HG03280 (cell line): ENCODE measurements at regions not wholly inside any gene's neighbourhood (a gene's known extent, or its start where the extent isn't known, plus 50 kb on each side); places are given as distances from the start of the nearest gene placed in this dataset.
"Not testable (repeated sequence)": the region's sequence is repeated elsewhere in the genome, so short reads cannot be mapped to it uniquely, and the experiment has no call there.

Source experiments
- ATAC-seq: cut with Tn5 transposase; IDR thresholded peaks from one replicate; pipeline ENCODE4 v1.9.1; 2021; ENCODE audit warnings: mild to moderate bottlenecking, moderate library complexity; ENCODE audit not compliant: unreplicated experiment

DNA sequence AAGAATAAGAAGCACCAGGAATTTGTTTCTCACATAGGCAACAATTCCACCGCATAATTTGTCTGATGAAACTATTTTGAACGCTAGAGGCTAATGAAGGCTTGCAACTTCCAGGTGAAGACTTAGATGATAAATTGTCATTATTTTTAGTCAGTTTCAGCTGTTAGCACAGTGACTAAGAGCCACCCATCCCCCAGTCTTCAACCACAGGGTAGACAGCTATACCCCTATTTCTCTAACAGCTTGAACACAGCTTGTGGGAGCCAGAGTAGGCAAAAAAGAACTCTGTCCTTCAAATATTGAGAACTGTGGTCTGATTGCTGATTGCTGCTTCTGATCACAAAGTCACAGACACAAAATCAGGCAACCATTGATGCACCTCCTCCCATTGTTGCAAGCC, 1124.8 kb upstream of the PRR20A start:
- no peak for ATAC-seq

DNA sequence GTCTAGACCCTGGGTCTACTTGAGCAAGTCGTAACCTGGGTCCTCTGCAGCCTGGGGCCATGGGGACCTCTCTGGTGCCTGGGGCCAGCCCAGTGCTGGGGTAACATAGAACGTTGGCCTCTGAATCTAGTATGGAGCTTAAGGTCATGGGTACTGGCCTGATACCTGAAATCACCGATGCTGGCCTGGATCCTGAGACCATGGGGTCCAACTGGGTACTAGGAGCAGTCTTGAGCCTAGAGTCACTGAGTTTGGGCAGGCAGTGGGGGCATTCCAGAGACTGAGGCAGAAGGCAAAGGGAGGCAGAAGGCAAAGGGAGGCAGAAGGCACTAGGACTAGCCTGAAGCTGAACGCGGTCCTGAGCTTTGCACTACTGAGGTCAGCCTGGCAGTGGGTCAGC, 1121.1 kb upstream of the PRR20A start:
- ATAC-seq: no peak

DNA sequence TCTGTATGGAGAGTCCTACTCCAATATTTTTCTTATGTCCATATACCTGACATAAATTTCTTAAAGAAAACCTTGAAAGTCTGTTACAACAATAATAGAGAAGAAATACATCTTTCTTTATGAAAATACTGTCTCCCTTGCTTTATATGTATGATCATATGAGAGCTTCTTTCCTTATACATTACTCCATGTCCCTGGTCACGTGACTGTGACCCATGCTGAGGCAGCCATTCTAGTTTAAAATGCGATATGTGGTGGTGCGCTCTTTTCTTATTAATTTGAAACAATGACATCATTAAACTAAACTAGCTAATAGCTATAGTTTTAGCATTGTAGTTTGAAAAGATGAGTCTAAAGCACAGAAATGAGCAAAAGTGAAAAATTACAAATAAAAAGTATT, 1120.3 kb upstream of the PRR20A start:
- ATAC-seq: no peak

DNA sequence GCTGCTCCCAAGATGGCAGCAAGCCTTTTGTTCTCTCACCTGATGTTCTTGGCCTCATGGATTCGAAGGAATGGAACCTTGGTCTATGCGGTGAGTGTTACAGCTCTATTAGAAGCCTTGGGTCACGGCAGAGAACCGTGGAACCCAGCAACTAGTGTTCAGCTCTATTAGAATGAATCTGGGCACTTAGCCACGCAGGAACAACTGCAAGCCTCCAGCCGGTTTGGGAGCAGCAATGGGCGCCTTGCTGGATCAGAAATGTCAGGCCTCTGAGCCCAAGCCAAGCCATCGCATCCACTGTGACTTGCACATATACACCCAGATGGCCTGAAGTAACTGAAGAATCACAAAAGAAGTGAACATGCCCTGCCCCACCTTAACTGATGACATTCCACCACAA, 1100.7 kb upstream of the PRR20A start:
- no peak for ATAC-seq

DNA sequence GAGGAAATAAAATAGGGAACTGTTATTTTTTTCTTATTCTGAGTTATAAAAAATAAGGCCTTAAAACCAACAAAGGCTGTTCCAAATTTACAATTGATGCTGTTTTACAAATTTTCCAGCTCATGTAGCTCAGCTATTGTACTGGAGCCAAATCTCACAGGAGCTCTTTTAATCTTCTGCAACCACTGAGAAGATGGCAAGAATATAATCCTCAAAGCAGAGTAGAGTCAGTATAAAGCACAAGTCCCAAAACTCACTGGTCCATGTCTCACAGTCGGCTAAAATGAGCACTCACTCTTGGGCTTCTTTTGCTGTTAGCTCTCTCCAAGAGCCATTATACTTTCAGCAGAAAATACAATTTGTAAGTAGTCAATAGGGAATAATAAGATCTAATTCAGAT, 1074.4 kb upstream of the PRR20A start:
- no peak for ATAC-seq

DNA sequence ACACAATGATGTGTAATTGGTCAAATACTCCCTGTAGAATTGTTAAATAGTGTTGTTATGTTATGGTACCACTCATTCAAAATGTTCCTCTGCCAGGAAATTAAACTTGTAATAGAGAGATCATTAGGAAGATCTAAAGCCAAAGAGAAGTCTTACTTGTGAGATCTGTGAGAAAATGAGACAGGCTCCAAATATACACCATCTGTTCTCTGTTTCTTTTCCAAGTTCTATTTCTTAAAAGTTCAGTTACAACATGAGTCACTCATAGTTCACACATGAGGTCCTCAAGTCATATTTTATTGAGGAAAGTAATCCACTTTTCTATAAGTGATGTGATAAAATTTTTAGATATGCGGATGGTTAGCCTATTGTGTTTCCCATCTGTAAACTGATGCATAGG, 1038.1 kb upstream of the PRR20A start:
- no peak for ATAC-seq

DNA sequence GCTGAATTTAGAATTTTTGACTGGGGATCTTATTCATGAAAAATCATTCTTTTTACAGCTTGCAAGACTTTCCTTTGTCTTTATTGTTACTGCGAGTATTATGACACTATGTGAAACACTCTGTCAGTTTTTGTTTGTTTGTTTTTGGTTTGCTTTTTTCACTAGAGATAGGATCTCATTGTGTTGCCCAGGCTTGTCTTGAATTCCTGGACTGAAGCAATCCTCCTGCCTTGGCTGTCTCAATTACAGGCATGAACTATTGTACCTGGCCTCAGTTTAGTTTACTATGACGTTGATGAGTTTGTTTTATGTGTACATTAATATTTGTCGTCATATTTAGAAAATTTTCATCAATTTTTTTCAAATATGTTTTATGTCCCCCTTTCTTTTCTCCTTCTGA, 1030.0 kb upstream of the PRR20A start:
- no peak for ATAC-seq

DNA sequence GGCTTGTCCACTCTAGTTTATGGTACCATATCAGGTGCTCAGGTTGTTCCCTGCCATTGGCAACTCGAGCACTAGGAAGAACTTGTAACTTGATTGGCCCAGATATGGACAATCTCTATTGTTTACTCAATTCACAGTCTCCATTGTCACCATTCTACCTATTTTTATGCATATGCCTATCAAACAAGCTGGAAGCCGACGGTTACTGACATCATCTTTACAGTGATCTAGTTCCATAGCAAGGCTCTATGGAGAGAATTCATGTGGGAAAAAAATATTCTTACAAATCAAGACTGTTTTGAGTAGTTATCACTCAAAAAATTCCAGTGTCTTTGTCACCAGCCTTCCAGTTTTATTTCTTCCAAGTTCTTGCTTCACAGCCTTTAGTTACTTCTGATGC, 1006.2 kb upstream of the PRR20A start:
- ATAC-seq: no peak

DNA sequence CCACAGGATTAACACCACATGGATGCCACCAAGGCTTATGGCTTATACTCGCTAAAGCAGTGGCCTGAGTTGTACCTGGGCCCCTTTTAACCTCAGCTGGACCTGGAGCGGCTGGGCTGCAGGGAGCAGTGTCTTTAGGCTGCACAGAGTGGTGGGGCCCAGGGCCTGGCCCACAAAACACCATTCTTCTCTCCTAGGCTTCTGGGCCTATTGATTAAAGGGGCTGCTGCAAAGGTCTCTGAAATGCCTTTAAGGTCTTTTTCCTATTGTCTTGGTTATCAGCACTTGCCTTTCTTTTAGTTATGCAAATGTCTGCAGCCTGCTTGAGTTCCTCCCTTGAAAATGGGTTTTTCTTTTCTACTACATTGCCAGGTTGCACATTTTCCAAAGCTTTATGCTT, 973.9 kb upstream of the PRR20A start:
- no peak for ATAC-seq

DNA sequence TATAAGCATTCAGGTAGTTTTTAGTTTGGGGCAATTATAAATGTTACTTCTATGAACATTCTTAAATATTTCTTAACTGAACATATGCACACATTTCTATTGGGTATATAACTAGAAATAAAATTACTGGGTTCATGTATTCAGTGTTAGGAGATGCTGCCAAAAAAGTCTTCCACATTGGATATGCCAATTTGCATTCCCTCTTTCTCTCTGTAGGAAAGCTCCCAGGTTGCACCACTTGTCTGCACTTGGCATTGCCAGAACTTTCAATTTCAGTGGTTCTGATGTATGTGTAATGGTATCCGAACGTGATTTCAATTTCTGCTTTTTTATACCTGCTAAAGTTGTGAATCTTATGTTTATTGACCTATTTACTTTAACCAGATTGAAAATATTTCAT, 972.1 kb upstream of the PRR20A start:
- no peak for ATAC-seq

DNA sequence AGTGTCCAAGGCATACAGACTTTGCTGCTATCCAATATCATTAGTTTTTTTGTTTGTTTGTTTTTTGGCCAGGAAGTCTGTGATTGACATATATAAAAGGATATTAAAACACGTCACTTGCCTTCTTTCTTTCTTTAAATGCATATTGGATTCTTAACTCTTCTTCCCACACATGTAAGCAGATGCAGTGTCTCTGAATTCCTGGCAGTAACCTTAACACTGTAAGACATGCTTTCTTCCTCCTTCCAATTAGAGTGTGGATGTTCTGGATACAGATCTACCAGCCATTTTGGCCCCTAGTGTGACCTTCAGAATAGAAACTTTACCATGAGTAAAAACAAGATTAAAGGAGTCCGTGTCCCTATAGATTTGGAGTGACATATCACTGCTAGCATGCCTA, 967.4 kb upstream of the PRR20A start:
- no peak for ATAC-seq

DNA sequence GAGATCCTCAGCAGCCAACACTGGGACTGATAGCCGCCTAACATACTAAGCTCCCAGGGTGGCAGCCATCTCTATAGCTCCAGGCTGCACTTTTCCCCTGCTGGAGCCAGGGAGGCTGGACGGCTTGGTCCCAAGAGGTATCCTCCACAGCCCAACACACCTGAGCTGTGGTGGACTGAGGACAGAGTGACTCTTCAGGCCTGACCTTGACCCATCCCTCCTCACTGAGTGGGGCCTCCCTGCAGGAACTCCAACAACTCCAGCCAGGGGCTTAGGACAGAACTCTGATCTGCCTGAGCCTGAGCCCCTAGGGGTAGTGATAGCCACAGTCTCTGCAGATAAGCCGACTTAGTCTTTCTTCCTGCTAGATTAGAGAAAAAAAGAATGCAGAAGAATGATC, 958.1 kb upstream of the PRR20A start:
- no peak for ATAC-seq

DNA sequence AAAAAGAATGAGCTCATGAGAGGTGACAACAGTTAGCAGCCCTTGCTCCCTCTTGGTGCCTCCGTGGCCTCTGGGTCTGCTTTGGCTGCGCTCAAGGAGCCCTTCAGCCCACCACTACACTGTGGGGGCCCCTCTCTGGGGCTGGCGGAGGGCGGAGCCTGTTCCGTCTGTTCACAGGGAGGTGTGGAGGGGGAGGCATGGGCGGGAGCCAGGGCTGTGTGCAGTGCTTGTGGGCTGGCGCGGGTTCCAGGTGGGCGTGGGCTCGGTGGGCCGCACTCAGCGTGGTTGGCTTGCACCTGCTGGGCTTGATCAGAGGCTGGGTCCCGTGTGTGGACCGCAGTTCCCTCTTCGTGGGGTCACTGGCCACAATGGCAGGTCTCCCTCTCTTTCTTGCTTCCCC, 953.4 kb upstream of the PRR20A start:
- no peak for ATAC-seq

DNA sequence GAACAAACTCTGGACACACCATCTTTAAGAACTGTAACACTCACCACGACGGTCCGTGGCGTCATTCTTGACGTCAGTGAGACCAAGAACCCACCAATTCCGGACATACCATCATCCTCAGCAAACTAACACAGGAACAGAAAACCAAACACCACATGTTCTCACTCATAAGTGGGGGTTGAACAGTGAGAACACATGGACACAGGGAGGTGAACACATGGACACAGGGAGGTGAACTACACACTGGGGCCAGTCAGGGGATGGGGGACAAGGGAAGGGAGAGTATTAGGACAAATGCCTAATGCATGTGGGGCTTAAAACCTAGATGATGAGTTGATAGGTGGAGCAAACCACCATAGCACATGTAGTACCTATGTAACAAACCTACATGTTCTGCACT, 952.1 kb upstream of the PRR20A start:
- not testable (repeated sequence) for ATAC-seq

DNA sequence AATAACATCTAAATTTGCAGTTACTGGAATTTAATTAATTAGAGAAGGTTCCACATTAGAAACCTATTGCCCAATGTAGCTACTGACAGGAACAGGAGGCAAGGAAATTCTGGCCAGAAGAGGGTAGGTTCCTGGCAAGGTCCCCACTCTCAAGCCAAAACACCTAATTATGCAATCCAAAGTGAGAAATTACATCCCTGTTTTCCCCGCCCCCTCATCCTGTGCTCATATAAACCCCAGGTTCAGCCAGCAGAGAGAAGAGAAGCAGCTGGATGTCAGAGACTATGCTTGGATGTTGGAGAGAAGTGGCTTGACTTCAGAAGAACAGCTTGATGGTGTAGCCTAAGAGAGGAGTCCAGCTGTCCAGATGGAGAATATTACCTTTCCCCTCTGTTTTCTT, 951.3 kb upstream of the PRR20A start:
- no peak for ATAC-seq

DNA sequence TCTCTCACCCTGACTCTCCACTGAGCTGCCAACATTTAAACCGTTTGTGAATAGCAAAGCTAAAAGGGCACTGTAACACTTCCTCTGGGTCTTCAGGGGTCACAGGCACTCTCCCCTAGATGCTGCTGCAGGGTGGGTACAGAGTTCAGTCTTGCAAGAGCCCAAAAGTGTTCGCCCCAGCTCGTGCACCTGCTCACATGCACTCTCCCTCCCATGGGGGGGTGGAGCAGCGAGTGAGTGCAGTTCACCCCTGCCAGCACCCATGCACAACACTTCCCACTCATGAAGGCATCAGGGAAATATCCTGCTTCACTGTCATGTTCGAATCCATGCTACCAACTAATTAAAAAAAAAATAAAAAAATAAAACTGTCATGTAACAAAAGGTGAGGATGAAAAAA, 950.7 kb upstream of the PRR20A start:
- ATAC-seq: no peak

DNA sequence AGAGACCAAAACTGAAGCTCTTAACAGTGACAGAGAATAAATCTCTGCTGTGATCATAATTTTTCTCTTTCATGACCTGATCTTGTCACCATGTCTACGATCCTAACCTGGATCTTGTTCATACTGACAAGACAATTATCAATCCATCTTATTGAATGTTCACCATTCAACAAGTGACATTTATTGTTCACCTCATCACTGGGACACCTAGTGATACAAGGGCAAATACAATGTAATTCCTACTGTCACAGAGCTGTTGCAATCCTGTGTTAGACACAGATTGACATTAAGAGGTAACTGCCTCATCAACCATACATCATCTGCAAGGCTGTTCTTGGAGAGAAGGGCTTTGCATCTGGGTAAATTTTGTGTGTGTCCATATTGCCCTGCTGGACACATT, 942.4 kb upstream of the PRR20A start:
- no peak for ATAC-seq

DNA sequence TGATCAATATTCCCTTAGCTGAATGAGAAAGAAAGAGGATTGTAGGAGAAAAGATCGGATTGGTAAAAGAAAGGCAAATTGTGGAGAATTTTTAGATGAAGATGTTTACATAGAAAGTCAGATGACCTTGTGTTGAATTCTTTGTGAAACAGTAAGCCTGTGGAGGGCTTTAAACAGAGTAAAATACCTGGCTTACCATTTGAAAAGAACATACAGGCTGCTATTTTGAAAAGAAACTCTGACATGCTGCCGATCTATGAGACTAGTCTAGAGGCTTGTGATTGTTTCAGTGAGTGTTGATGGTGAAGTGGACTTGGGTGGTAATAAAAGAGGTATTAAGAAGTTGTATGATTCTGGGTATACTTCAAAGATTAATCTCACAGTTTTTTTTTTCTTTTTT, 938.9 kb upstream of the PRR20A start:
- ATAC-seq: no peak

DNA sequence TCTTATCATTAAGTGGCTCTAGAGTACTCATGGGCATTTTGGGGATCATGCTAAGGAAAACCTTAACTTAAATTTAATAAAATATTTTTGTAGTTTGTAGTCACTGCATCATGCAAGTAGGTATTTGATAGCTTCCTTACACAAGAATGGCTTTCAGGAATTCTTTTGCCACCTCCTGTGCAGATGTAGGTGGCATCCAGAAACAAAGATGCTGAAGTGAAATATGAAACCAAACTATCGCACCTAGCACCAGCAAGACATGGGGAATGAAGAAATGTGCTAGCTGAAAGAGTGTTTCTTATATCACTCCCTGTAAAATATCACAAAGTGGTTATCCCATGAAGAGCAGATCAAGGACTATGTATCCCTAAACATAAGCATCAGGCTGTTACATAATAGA, 924.5 kb upstream of the PRR20A start:
- no peak for ATAC-seq

DNA sequence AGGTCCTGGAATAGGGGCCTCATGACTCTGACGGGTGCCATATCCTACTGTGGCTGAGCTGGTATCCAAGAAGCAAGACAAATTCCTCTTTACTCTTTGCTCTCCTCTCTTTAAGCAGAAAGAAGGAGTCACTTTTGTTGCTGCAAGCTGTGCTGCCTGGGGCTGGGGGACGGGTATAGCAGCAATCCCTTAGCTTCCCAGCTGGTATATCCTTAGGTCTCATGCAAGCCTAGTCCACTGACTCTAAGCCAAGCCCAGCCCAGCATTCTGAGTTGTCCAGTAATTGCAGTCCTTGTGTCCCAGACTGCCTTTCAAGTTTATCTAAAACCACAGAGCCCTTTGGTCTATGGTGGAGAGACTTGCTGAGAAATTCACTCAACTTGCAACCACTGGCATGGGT, 893.0 kb upstream of the PRR20A start:
- ATAC-seq: no peak

DNA sequence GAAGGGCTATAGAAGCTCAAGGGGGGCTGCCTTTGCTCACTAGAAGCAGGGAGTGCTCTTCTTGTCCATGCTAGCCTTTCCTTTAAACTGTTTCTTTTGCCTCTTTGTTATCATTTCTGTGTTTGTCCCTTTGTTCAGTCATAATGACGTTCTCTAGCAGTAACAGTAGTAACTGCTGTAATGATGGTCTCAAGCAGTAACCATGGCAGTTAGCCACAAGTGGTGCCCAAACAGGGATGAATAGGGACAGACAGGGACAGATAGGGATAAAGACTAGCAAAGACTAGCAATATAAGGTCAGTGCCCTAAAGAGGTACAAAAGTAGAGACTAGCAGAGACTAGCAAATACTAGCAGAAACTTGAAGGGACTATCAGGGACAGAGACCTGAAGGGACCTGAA, 869.0 kb upstream of the PRR20A start:
- no peak for ATAC-seq

DNA sequence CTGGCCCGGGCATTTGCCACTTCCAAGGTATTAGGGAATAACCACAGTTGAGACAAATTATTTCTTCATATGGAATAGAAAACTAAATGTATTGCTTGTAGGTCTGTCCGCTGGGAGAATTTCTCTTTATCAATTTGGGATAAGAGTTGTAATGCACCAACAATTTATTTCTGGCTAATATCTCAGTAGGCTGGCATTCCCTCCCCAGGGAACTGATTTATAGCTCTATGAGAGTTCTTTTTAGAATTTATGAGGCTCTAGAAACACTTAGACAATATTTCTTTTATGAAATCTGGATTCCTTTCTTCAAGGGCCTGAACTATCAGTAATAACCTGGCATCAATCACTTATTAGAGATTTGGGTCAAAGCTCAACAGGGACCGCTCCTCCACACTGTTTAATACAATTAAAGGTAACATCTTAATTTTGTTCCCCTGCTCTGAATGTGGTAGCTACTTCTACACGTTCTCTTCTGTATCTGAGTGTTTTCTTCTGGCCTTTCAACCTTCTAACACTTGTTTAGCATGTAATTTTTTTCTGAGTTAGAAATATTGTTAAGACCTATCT, 857.4 kb upstream of the PRR20A start:
- no peak for ATAC-seq

DNA sequence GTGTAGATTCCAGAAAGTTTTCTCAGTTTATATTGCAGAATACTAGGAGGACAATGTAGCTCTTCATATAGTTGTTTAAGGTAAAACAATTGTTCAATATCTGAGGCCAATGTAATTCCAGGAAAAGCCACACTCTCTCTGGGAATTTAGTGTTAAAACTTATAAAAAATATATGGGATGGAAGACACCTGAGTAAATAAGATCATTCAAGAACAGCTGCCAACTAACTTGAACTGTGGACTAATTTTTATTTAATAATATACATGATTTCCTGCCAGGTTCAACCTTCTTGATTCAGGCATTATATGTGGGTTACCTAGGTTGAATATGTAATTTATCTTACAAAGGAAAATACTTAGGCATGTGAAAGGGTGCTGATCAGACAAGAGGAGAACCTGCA, 841.1 kb upstream of the PRR20A start:
- ATAC-seq: no peak

DNA sequence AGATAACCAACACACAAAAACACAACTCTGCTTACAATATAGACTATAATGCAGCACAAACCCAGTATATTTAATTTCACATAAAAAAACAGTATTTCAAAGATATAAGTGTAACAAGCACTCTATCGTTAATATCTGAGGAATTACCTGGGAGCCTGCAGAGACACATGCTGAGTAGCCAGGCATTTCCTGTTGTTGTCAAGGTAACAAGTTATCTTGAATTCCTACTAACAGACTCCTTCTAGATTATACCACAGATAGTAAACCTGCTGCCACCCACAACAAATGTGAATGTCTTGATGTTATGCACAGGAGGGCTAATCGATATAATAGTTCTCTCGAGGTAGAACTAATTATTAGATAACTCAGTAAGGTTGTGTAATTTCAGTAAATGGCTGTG, 826.0 kb upstream of the PRR20A start:
- ATAC-seq: no peak
